ENCODE measurements at regions not wholly inside any gene's neighbourhood (a gene's known extent, or its start where the extent isn't known, plus 50 kb on each side); places are given as distances from the start of the nearest gene placed in this dataset.

GRCh38 chr16:73885319-73885718 is 411.3 kb upstream of the PSMD7 start:
- TF ChIP-seq, protein P1, sequence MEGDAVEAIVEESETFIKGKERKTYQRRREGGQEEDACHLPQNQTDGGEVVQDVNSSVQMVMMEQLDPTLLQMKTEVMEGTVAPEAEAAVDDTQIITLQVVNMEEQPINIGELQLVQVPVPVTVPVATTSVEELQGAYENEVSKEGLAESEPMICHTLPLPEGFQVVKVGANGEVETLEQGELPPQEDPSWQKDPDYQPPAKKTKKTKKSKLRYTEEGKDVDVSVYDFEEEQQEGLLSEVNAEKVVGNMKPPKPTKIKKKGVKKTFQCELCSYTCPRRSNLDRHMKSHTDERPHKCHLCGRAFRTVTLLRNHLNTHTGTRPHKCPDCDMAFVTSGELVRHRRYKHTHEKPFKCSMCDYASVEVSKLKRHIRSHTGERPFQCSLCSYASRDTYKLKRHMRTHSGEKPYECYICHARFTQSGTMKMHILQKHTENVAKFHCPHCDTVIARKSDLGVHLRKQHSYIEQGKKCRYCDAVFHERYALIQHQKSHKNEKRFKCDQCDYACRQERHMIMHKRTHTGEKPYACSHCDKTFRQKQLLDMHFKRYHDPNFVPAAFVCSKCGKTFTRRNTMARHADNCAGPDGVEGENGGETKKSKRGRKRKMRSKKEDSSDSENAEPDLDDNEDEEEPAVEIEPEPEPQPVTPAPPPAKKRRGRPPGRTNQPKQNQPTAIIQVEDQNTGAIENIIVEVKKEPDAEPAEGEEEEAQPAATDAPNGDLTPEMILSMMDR (IDR thresholded peaks at IDR 0.05; ENCODE audit: low read depth, low read length, missing control alignments), result no peak
- in situ Hi-C loops (cut with HindIII; ENCODE audit: low sequenced_read_pairs), result no loop called here
- H3K4me3 ChIP-seq (ENCODE audit: low read depth, low read length), result no peak overlapping the region
- DNase-seq (ENCODE audit: low read depth), result no peak

GRCh38 chr16:73883841-73884240 is 412.8 kb upstream of the PSMD7 start:
- TF ChIP-seq, protein P1 (IDR thresholded peaks at IDR 0.05; ENCODE audit: low read depth, low read length, missing control alignments), result no peak
- H3K4me3 ChIP-seq (ENCODE audit: low read depth, low read length), result no peak overlapping the region
- in situ Hi-C loops (cut with HindIII; ENCODE audit: low sequenced_read_pairs), result no loop called here
- no peak for DNase-seq (ENCODE audit: low read depth)

DNA sequence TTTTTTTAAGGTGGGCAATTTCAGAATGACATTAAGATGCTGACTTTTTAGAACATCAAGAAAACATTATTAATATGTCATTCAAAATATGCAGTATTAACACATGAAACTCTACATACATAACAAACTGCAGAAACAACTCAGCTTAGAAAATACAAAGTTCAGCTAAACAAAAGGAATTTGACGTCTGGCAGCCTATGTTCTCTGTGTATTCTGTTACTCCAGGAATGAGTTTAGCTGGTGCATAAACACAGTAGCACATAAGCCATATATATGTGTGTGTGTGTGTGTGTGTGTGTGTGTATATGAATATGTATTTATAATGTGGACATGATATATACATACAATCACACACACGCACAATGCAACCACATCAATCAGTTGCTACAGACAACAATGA is 413.5 kb upstream of the PSMD7 start:
- H3K4me3 ChIP-seq (ENCODE audit: low read depth, low read length), result no peak overlapping the region
- TF ChIP-seq, protein P1 (IDR thresholded peaks at IDR 0.05; ENCODE audit: low read depth, low read length, missing control alignments), result no peak
- no peak for DNase-seq (ENCODE audit: low read depth)
- in situ Hi-C loops (cut with HindIII; ENCODE audit: low sequenced_read_pairs), result no loop called here

- no peak overlapping the region for H3K4me3 ChIP-seq (ENCODE audit: low read depth, low read length)
- TF ChIP-seq, protein P1 (IDR thresholded peaks at IDR 0.05; ENCODE audit: low read depth, low read length, missing control alignments), result no peak
- DNase-seq (ENCODE audit: low read depth), result no peak
- in situ Hi-C loops (cut with HindIII; ENCODE audit: low sequenced_read_pairs), result no loop called here
These were observed 414.0 kb upstream of the PSMD7 start for GRCh38 chr16:73882651-73883050.

- DNase-seq (ENCODE audit: low read depth), result no peak
- TF ChIP-seq, protein P1 (IDR thresholded peaks at IDR 0.05; ENCODE audit: low read depth, low read length, missing control alignments), result no peak
These were observed 414.6 kb upstream of the PSMD7 start for GRCh38 chr16:73882033-73882432.

GRCh38 chr16:73879621-73880020 is 417.0 kb upstream of the PSMD7 start:
- TF ChIP-seq, protein P1 (IDR thresholded peaks at IDR 0.05; ENCODE audit: low read depth, low read length, missing control alignments), result no peak
- no peak for DNase-seq (ENCODE audit: low read depth)
- in situ Hi-C loops (cut with HindIII; ENCODE audit: low sequenced_read_pairs), result no loop called here
- H3K4me3 ChIP-seq (ENCODE audit: low read depth, low read length), result no peak overlapping the region

More at GRCh38 chr16:73882033-73882432, 414.6 kb upstream of the PSMD7 start:
- in situ Hi-C loops (cut with HindIII; ENCODE audit: low sequenced_read_pairs), result no loop called here
- H3K4me3 ChIP-seq (ENCODE audit: low read depth, low read length), result no peak overlapping the region

DNA sequence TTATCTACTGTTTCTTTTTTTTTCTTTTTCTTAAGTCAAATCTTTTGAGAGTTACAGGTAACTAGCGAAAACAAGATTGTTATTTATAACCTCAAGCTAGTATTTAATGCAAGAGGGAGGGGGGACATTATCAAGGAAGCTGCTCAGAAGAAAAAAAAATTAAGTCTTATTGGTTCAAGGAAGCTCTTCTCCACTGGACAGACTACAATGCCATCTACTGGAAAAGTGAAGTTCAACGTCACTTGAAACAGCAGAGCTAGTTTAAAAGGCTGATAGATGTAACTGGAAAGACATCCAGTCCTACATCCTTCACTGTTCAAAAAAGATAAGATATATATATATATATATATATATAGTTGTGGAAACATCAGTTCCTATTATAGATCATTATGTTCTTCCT is 418.0 kb upstream of the PSMD7 start:
- no peak overlapping the region for H3K4me3 ChIP-seq (ENCODE audit: low read depth, low read length)
- in situ Hi-C loops (cut with HindIII; ENCODE audit: low sequenced_read_pairs), result no loop called here
- DNase-seq (ENCODE audit: low read depth), result peak; percentile 73
- TF ChIP-seq, protein P1 (IDR thresholded peaks at IDR 0.05; ENCODE audit: low read depth, low read length, missing control alignments), result peak; percentile 58

Data from astrocyte of the cerebellum (primary cell).